HTR-8/SVneo (cell line): ENCODE measurements at regions not wholly inside any gene's neighbourhood (a gene's known extent, or its start where the extent isn't known, plus 50 kb on each side); places are given as distances from the start of the nearest gene placed in this dataset.
"Not testable (repeated sequence)": the region's sequence is repeated elsewhere in the genome, so short reads cannot be mapped to it uniquely, and the experiment has no call there.

ENCODE experiments used
- DNase-seq: peaks from one replicate; pipeline ENCODE4 v3.0.0; 2011; ENCODE audit warnings: low spot score, mixed read lengths; ENCODE audit not compliant: insufficient read length
- FAIRE-seq: peaks from 2 replicates; lab custom pipeline; 2011; peaks lifted over from hg19 to GRCh38; lab: Jason Lieb, UNC

- FAIRE-seq, result peak; percentile 92
- not testable (repeated sequence) for DNase-seq
Measured at GRCh38 chr2:240385451-240386161, 49.9 kb upstream of the GPC1 start.
